Esophagus muscularis mucosa (tissue), 4 donors: ENCODE measurements at regions not wholly inside any gene's neighbourhood (a gene's known extent, or its start where the extent isn't known, plus 50 kb on each side); places are given as distances from the start of the nearest gene placed in this dataset.

Experiments used
- CTCF ChIP-seq, 3 experiments: fragments of 200-600 bp in 2 of 3; fragments of 450-650 bp in 1 of 3; sonication (generic) in 2 of 3; IDR thresholded peaks; one replicate each; pipeline ENCODE4 v1.5.1; 2017 to 2019; ENCODE audit warnings: antibody characterized with exemption in 3 of 3, mild to moderate bottlenecking in 2 of 3, moderate library complexity in 1 of 3
- EP300 ChIP-seq: sonication (generic); formaldehyde crosslinking; IDR thresholded peaks from one replicate; pipeline ENCODE4 v1.6.1; 2017; ENCODE audit warnings: antibody characterized with exemption
- POLR2A ChIP-seq: fragments of 450-650 bp; IDR thresholded peaks from one replicate; pipeline ENCODE4 v1.6.1; 2017; ENCODE audit warnings: antibody characterized with exemption, moderate library complexity, mild to moderate bottlenecking, low read depth
- POLR2AphosphoS5 ChIP-seq, 2 donors: sonication (generic); formaldehyde crosslinking; IDR thresholded peaks; one replicate each; pipeline ENCODE4 v1.6.1; 2017; ENCODE audit warnings: antibody characterized with exemption in 2 of 2

- TF ChIP-seq CTCF (IDR thresholded peaks at IDR 0.05) = no peak
- TF ChIP-seq POLR2A = no peak
- TF ChIP-seq EP300 = no peak
- TF ChIP-seq POLR2AphosphoS5 (IDR thresholded peaks at IDR 0.05) = no peak
Observed at GRCh38 chr5:25568989-25569625, 924.3 kb upstream of the CDH10 start.
